ENCODE measurements at regions not wholly inside any gene's neighbourhood (a gene's known extent, or its start where the extent isn't known, plus 50 kb on each side); places are given as distances from the start of the nearest gene placed in this dataset.

DNA sequence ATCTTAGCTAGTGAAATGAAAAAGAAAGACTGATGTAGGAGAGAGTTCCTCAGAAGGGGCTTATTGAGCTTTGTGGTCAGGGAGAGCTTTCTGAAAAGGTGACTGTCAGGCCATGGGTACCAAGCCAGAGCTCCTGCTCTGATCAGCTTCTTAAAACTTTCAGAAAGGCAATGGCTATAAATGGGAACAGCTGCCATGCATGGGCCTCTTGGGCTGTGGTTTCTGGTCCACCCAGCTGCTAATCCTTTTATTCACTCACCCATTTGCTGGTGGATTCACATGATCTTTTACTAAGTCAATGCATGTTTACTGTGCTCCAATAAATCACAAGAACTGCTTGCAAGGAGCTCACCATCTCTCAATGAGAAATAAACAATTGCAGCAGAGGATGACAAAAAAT, 60.1 kb upstream of the ZPBP start:
- TF ChIP-seq, protein P1, sequence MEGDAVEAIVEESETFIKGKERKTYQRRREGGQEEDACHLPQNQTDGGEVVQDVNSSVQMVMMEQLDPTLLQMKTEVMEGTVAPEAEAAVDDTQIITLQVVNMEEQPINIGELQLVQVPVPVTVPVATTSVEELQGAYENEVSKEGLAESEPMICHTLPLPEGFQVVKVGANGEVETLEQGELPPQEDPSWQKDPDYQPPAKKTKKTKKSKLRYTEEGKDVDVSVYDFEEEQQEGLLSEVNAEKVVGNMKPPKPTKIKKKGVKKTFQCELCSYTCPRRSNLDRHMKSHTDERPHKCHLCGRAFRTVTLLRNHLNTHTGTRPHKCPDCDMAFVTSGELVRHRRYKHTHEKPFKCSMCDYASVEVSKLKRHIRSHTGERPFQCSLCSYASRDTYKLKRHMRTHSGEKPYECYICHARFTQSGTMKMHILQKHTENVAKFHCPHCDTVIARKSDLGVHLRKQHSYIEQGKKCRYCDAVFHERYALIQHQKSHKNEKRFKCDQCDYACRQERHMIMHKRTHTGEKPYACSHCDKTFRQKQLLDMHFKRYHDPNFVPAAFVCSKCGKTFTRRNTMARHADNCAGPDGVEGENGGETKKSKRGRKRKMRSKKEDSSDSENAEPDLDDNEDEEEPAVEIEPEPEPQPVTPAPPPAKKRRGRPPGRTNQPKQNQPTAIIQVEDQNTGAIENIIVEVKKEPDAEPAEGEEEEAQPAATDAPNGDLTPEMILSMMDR (IDR thresholded peaks at IDR 0.05; ENCODE audit: low read length), result no peak
- no peak for TF ChIP-seq EZH2 (IDR thresholded peaks at IDR 0.05; ENCODE audit: borderline replicate concordance, low read length)
